OCI-LY1 (cell line): ENCODE measurements at regions not wholly inside any gene's neighbourhood (a gene's known extent, or its start where the extent isn't known, plus 50 kb on each side); places are given as distances from the start of the nearest gene placed in this dataset.

ENCODE experiments used
- H2AFZ ChIP-seq: fragments of 200-600 bp; sonication (generic), shearing (Covaris generic); 2 replicates; pipeline ENCODE4 v1.6.0; 2014; ENCODE audit warnings: antibody characterized with exemption, mild to moderate bottlenecking, low read length
- H3F3A ChIP-seq: fragments of 200-600 bp; sonication (generic), shearing (Covaris generic); 2 replicates; pipeline ENCODE4 v1.6.0; 2014; ENCODE audit warnings: mild to moderate bottlenecking, antibody characterized with exemption, low read length, moderate library complexity; ENCODE audit not compliant: insufficient read depth
- H3K27ac ChIP-seq: fragments of 200-600 bp; sonication (generic); 2 replicates; pipeline ENCODE4 v1.5.1; 2014; ENCODE audit warnings: low read length, mixed run types, mild to moderate bottlenecking, low read depth; ENCODE audit not compliant: poor library complexity, severe bottlenecking
- H3K27me3 ChIP-seq: fragments of 200-600 bp; sonication (generic); 2 replicates; pipeline ENCODE4 v1.6.0; 2014; ENCODE audit warnings: antibody characterized with exemption, mild to moderate bottlenecking, low read length, moderate library complexity; ENCODE audit not compliant: insufficient read depth
- H3K36me3 ChIP-seq: fragments of 200-600 bp; sonication (generic); 2 replicates; pipeline ENCODE4 v1.6.1; 2014; ENCODE audit warnings: mild to moderate bottlenecking, antibody characterized with exemption, low read length, moderate library complexity, mixed read lengths; ENCODE audit not compliant: insufficient read depth
- H3K4me1 ChIP-seq: fragments of 200-600 bp; sonication (generic); 2 replicates; pipeline ENCODE4 v1.5.1; 2014; ENCODE audit warnings: mild to moderate bottlenecking, low read length, moderate library complexity; ENCODE audit not compliant: insufficient read depth, severe bottlenecking
- H3K4me2 ChIP-seq: fragments of 200-600 bp; sonication (generic), shearing (Covaris generic); 2 replicates; pipeline ENCODE4 v1.6.1; 2014; ENCODE audit warnings: low read length
- H3K4me3 ChIP-seq: fragments of 200-600 bp; sonication (generic); 2 replicates; pipeline ENCODE4 v1.5.1; 2014; ENCODE audit warnings: low read length, low read depth, mild to moderate bottlenecking, mixed read lengths; ENCODE audit not compliant: poor library complexity, severe bottlenecking
- H3K79me2 ChIP-seq: fragments of 200-600 bp; shearing (Covaris generic); 2 replicates; pipeline ENCODE4 v1.6.1; 2016; ENCODE audit warnings: mixed run types, low read length, mixed read lengths; ENCODE audit not compliant: insufficient read depth
- H3K9ac ChIP-seq: fragments of 200-600 bp; sonication (generic), shearing (Covaris generic); 2 replicates; pipeline ENCODE4 v1.6.1; 2014; ENCODE audit warnings: mild to moderate bottlenecking, low read length, mixed read lengths
- H3K9me2 ChIP-seq: fragments of 200-600 bp; sonication (generic), shearing (Covaris generic); 2 replicates; pipeline ENCODE4 v1.6.1; 2014; ENCODE audit warnings: low read depth, mild to moderate bottlenecking, low read length, mixed read lengths
- H3K9me3 ChIP-seq: fragments of 200-600 bp; shearing (Covaris generic); 2 replicates; pipeline ENCODE4 v1.6.1; 2014; ENCODE audit warnings: low read length, mixed read lengths
- H4K20me1 ChIP-seq: fragments of 200-600 bp; sonication (generic), shearing (Covaris generic); 2 replicates; pipeline ENCODE4 v1.6.0; 2016; ENCODE audit warnings: mild to moderate bottlenecking, low read length; ENCODE audit not compliant: insufficient read depth
- EZH2 ChIP-seq: fragments of 200-600 bp; sonication (generic), shearing (Covaris generic); IDR thresholded peaks from 2 replicates; pipeline ENCODE4 v1.8.0; 2017; ENCODE audit warnings: borderline replicate concordance, mixed run types, mild to moderate bottlenecking, antibody characterized with exemption, low read length, moderate library complexity, mixed read lengths
- TF ChIP-seq, protein P1 (sequence below): fragments of 200-600 bp; sonication (generic), shearing (Covaris generic); IDR thresholded peaks from 2 replicates; pipeline ENCODE4 v1.5.1; 2017; ENCODE audit warnings: mild to moderate bottlenecking, antibody characterized with exemption, low read length, moderate library complexity, mixed read lengths

DNA sequence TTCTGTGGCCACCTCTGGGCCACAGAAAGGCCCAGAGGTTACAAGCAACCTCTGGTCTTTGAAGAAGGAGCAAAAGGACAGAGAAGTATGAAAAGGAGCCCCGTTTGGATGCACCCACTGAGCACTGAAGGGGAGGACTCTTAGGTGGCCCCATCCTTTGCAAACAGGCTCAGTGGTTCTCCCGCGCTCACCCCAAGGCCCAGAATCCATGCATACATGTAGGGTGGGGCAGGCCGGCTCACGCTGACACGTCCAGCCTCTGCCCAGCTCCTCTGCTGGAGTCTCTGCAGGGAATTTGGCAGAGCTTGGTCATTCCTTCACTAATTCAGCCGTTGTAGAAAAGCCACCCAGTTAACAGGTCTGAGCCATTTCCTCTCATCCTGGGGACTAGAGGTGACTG is 61.3 kb upstream of the AJAP1 start:
- Histone ChIP-seq H3K9me2 (no peaks in the 10 kb centered on the region), H3K79me2 (no peaks in the 10 kb centered on the region)

DNA sequence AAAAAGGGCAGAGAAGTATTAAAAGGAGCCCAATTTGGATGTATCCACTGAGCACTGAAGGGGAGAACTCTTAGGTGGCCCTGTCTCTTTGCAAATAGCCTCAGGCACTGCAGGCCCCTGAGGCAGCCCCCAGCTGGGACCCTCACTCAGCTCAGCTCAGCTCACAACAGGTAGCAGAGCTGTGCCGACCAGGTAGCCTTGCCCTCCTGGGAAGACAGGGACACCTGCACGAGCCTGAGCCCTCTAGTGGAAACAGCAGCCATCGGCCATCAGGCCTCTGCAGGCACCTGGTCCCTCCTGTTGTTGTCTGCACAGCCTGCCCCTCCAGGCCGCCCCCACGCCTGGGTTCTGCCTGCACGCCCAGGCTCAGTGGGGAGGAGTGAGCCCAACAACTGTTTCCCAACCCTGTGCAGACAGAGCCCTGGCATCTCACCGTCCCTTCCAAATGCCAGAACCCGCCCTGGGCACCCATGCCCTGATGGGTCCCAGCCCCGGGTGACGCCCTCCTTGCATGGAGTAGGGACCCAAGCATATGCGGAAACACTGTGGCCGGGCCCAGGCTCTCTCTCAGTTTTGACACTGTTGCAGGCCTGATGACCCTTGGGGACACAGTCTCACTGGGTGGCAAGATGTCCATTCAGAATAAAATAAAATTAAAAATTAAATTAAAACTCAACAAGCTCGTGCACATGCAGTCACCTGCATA is 60.0 kb upstream of the AJAP1 start:
- Histone ChIP-seq H3K36me3 (no peaks in the 10 kb centered on the region), H3K9ac (no peak overlapping the region), H4K20me1 (no peaks in the 10 kb centered on the region), H3K9me3 (no peaks in the 10 kb centered on the region), H3K4me3 (no peak overlapping the region), H3K4me1 (no peaks in the 10 kb centered on the region), H3K27me3 (no peaks in the 10 kb centered on the region; the same call in 1 of the 2 replicates), H3K9me2 (no peaks in the 10 kb centered on the region), H2AFZ (no peak overlapping the region), H3F3A (no peaks in the 10 kb centered on the region), H3K27ac (no peak overlapping the region), H3K79me2 (no peaks in the 10 kb centered on the region), H3K4me2 (no peak overlapping the region)
- TF ChIP-seq EZH2: no peak
- TF ChIP-seq, protein P1, sequence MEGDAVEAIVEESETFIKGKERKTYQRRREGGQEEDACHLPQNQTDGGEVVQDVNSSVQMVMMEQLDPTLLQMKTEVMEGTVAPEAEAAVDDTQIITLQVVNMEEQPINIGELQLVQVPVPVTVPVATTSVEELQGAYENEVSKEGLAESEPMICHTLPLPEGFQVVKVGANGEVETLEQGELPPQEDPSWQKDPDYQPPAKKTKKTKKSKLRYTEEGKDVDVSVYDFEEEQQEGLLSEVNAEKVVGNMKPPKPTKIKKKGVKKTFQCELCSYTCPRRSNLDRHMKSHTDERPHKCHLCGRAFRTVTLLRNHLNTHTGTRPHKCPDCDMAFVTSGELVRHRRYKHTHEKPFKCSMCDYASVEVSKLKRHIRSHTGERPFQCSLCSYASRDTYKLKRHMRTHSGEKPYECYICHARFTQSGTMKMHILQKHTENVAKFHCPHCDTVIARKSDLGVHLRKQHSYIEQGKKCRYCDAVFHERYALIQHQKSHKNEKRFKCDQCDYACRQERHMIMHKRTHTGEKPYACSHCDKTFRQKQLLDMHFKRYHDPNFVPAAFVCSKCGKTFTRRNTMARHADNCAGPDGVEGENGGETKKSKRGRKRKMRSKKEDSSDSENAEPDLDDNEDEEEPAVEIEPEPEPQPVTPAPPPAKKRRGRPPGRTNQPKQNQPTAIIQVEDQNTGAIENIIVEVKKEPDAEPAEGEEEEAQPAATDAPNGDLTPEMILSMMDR: 0 out of 2 replicates have a peak, but pooled peaks have one; percentile 23

More for the DNA sequence above, 61.3 kb upstream of the AJAP1 start:
- no peaks in the 10 kb centered on the region for H3F3A ChIP-seq
- no peaks in the 10 kb centered on the region for H3K36me3 ChIP-seq
- no peak overlapping the region for H3K4me2 ChIP-seq
- H2AFZ ChIP-seq: no peak overlapping the region
- H4K20me1 ChIP-seq: no peaks in the 10 kb centered on the region
- H3K4me1 ChIP-seq: no peaks in the 10 kb centered on the region
- no peak overlapping the region for H3K4me3 ChIP-seq
- H3K9me3 ChIP-seq: no peaks in the 10 kb centered on the region
- H3K27ac ChIP-seq: no peak overlapping the region
- H3K9ac ChIP-seq: no peak overlapping the region
- TF ChIP-seq, protein P1: no peak
- TF ChIP-seq EZH2: no peak
- H3K27me3 ChIP-seq: no peaks in the 10 kb centered on the region; the same call in 1 of the 2 replicates

DNA sequence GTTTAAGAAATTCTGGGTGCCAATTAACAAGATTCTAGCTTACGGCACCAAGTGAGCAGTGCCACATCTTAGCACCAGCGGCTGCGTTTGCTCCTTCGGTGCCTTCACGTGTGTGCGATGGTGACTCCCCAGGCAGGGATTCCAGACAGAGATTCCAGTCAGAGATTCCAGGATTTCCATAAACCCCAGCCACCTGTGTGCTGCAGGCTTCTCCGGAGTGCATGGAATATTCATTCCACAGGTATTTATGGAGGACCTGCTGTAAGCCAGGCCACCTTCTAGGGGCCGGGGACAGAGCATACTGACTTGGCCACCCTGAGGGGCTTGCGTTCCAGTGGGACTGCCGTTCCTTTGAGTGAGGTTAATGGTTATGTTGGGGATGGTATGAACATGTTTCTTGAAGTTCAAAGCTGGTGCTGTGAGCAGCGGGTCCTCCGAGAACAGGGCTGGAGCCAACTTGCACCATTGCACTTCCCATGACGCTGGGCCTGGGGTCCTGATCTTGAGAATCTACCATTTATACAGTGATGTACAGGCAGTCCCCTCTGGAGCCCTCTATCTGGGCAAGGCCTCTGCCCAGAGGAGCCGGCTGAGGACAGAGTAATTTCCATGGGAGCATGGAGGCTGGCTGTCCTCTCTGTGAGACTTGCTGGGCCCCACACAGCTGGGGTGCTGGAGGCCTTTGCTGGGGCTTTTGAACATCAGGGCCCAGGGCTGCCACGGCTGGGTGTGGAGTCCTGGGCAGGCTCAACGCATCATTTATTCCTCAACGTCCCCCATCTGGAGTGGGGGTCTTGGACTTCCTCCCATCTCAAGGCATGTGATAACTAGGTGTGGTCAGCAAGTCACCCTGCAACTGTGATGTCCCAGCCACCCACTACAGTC is 58.8 kb upstream of the AJAP1 start:
- H3F3A ChIP-seq: no peaks in the 10 kb centered on the region
- no peaks in the 10 kb centered on the region for H3K9me2 ChIP-seq
- H3K4me1 ChIP-seq: no peaks in the 10 kb centered on the region
- no peak overlapping the region for H3K4me2 ChIP-seq
- no peak overlapping the region for H2AFZ ChIP-seq
- H3K27me3 ChIP-seq: no peaks in the 10 kb centered on the region; the same call in 1 of the 2 replicates
- no peaks in the 10 kb centered on the region for H3K79me2 ChIP-seq
- TF ChIP-seq EZH2: no peak
- TF ChIP-seq, protein P1: no peak
- no peak overlapping the region for H3K9ac ChIP-seq
- no peaks in the 10 kb centered on the region for H3K36me3 ChIP-seq
- no peak overlapping the region for H3K4me3 ChIP-seq
- no peaks in the 10 kb centered on the region for H3K9me3 ChIP-seq
- no peak overlapping the region for H3K27ac ChIP-seq
- H4K20me1 ChIP-seq: no peaks in the 10 kb centered on the region
